AG09319 (cell line): ENCODE measurements at regions not wholly inside any gene's neighbourhood (a gene's known extent, or its start where the extent isn't known, plus 50 kb on each side); places are given as distances from the start of the nearest gene placed in this dataset.

Experiments
- DNase-seq: peaks from one replicate; pipeline ENCODE4 v3.0.0-alpha.2; 2010; ENCODE audit warnings: low read depth; ENCODE audit errors: extremely low read depth
- CTCF ChIP-seq: IDR thresholded peaks from 2 replicates; pipeline ENCODE4 v1.5.1; 2011; ENCODE audit warnings: low read depth, mild to moderate bottlenecking, inconsistent platforms, low read length, moderate library complexity

GRCh38 chr1:18541046-18541795, 60.5 kb downstream of the KLHDC7A start:
- no peak for DNase-seq
- no peak for TF ChIP-seq CTCF

GRCh38 chr1:18542351-18542750, 61.6 kb downstream of the KLHDC7A start:
- no peak for DNase-seq
- no peak for TF ChIP-seq CTCF

- no peak for TF ChIP-seq CTCF
- DNase-seq, result no peak
Measured at GRCh38 chr1:18546026-18546425, 65.3 kb downstream of the KLHDC7A start.

GRCh38 chr1:18547460-18547859, 66.7 kb downstream of the KLHDC7A start:
- no peak for TF ChIP-seq CTCF
- no peak for DNase-seq

- TF ChIP-seq CTCF, result no peak
- DNase-seq, result no peak
Measured at GRCh38 chr1:18548643-18549042, 67.9 kb downstream of the KLHDC7A start.

GRCh38 chr1:18549106-18549505, 68.4 kb downstream of the KLHDC7A start:
- no peak for TF ChIP-seq CTCF
- no peak for DNase-seq

- no peak for TF ChIP-seq CTCF
- no peak for DNase-seq
Measured at GRCh38 chr1:18549906-18550305, 69.2 kb downstream of the KLHDC7A start.
